Kidney (tissue), 13 donors: ENCODE measurements at regions not wholly inside any gene's neighbourhood (a gene's known extent, or its start where the extent isn't known, plus 50 kb on each side); places are given as distances from the start of the nearest gene placed in this dataset.

ENCODE experiments used
- DNase-seq, 5 donors: peaks; one replicate each; pipeline ENCODE4 v3.0.0-alpha.2; 2013 to 2020
- FAIRE-seq: peaks from 2 replicates; lab custom pipeline; 2012; peaks lifted over from hg19 to GRCh38; lab: Jason Lieb, UNC
- H3K27ac ChIP-seq, 2 donors: one replicate each; pipeline ENCODE4 v1.7.0; 2013; ENCODE audit warnings: low read depth in 2 of 2, low read length in 2 of 2, inconsistent platforms in 1 of 2
- H3K27me3 ChIP-seq: one replicate; pipeline ENCODE4 v1.7.1; 2013; ENCODE audit warnings: low read length, inconsistent platforms; ENCODE audit not compliant: control insufficient read depth, insufficient read depth
- H3K36me3 ChIP-seq, 3 donors: one replicate each; pipeline versions ENCODE4 v1.7.0 to v1.7.1; 2013; ENCODE audit warnings: low read length in 3 of 3, control low read depth in 1 of 3, inconsistent platforms in 1 of 3; ENCODE audit not compliant: insufficient read depth in 3 of 3, control insufficient read depth in 2 of 3
- H3K4me1 ChIP-seq, 3 donors: one replicate each; pipeline versions ENCODE4 v1.7.0 to v1.7.1; 2013; ENCODE audit warnings: low read length in 3 of 3, inconsistent platforms in 1 of 3, low read depth in 1 of 3; ENCODE audit not compliant: control insufficient read depth in 2 of 3, insufficient read depth in 2 of 3
- H3K4me3 ChIP-seq, 3 donors: one replicate each; pipeline versions ENCODE4 v1.7.0 to v1.8.1; 2013; ENCODE audit warnings: low read length in 3 of 3, control low read depth in 1 of 3, inconsistent platforms in 1 of 3
- H3K9ac ChIP-seq, 3 donors: one replicate each; pipeline versions ENCODE4 v1.7.0 to v1.7.1; 2013; ENCODE audit warnings: low read length in 3 of 3, control low read depth in 1 of 3, inconsistent platforms in 1 of 3
- H3K9me3 ChIP-seq, 3 donors: one replicate each; pipeline versions ENCODE4 v1.7.0 to v1.7.1; 2013; ENCODE audit warnings: low read length in 3 of 3, control low read depth in 1 of 3, inconsistent platforms in 1 of 3; ENCODE audit not compliant: control insufficient read depth in 2 of 3, insufficient read depth in 1 of 3
- intact Hi-C: fragments of 100-400 bp; cut with DNase I; formaldehyde crosslinking; loops from one replicate; pipeline ENCODE4 v1.11.1; 2022
- TF ChIP-seq, protein P1 (sequence below): IDR thresholded peaks from 3 replicates; pipeline ENCODE4 v1.5.1; 2012; ENCODE audit warnings: mild to moderate bottlenecking, moderate library complexity, borderline replicate concordance; ENCODE audit not compliant: insufficient read depth; ENCODE audit errors: extremely low read depth
- donor health status: control.
- donor health status: control.
- donor health status: control.
- donor health status: control.
- donor health status: control.
- donor health status: DM: yes; HTN: yes; CAD: no.
- donor health status: Normal renal cell carcinoma (clear cell type).

GRCh38 chr9:87433853-87434252, 63.8 kb upstream of the DAPK1 start:
- Histone ChIP-seq H3K36me3 (no peaks in the 10 kb centered on the region), H3K4me3 (no peak overlapping the region), H3K27me3 (no peaks in the 10 kb centered on the region), H3K9me3 (no peaks in the 10 kb centered on the region), H3K27ac (no peak overlapping the region), H3K9ac (no peak overlapping the region), H3K4me1 (peaks cover 0 to under 1% (median 0%) of the 10 kb centered on the region in 3 donors)
- no peak for DNase-seq
- intact Hi-C loops, result no loop called here
- TF ChIP-seq, protein P1, sequence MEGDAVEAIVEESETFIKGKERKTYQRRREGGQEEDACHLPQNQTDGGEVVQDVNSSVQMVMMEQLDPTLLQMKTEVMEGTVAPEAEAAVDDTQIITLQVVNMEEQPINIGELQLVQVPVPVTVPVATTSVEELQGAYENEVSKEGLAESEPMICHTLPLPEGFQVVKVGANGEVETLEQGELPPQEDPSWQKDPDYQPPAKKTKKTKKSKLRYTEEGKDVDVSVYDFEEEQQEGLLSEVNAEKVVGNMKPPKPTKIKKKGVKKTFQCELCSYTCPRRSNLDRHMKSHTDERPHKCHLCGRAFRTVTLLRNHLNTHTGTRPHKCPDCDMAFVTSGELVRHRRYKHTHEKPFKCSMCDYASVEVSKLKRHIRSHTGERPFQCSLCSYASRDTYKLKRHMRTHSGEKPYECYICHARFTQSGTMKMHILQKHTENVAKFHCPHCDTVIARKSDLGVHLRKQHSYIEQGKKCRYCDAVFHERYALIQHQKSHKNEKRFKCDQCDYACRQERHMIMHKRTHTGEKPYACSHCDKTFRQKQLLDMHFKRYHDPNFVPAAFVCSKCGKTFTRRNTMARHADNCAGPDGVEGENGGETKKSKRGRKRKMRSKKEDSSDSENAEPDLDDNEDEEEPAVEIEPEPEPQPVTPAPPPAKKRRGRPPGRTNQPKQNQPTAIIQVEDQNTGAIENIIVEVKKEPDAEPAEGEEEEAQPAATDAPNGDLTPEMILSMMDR, result no peak
- no peak for FAIRE-seq

DNA sequence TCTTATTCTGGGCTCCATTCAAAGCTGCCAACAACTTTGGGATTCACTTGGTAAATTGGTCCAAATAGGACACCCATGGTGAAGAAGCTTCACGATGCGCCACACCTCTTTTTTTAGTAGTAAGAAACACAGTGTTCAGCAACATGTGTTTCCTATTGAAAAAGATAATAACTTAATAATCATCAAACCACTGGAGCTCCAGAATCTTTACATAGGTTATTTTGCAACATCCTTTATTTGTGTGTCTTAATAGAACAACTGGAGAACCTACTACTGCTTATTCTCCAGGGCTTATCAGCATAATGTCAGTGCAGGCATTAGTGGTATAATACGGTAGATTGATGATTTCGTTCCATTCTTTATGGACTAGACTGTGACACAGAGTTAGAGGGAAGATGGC, 63.3 kb upstream of the DAPK1 start:
- Histone ChIP-seq H3K27ac (no peak overlapping the region), H3K36me3 (no peaks in the 10 kb centered on the region), H3K4me3 (no peak overlapping the region), H3K4me1 (no peaks in the 10 kb centered on the region), H3K27me3 (no peaks in the 10 kb centered on the region), H3K9ac (no peak overlapping the region), H3K9me3 (no peaks in the 10 kb centered on the region)
- no peak for FAIRE-seq
- DNase-seq, result no peak
- intact Hi-C loops, result no loop called here
- TF ChIP-seq, protein P1, result no peak

- no peaks in the 10 kb centered on the region for H3K4me1 ChIP-seq
- no peaks in the 10 kb centered on the region for H3K36me3 ChIP-seq
- no peaks in the 10 kb centered on the region for H3K9me3 ChIP-seq
- H3K9ac ChIP-seq, result no peak overlapping the region
- no peak overlapping the region for H3K27ac ChIP-seq
- H3K4me3 ChIP-seq, result no peak overlapping the region
- H3K27me3 ChIP-seq, result no peaks in the 10 kb centered on the region
- DNase-seq (no peak), FAIRE-seq (no peak)
- intact Hi-C loops, result no loop called here
- TF ChIP-seq, protein P1, result no peak
These were observed 62.3 kb upstream of the DAPK1 start for GRCh38 chr9:87435189-87435880.

GRCh38 chr9:87436716-87437115, 61.0 kb upstream of the DAPK1 start:
- Histone ChIP-seq H3K27me3 (no peaks in the 10 kb centered on the region), H3K4me3 (no peak overlapping the region), H3K9ac (no peak overlapping the region), H3K27ac (no peak overlapping the region), H3K4me1 (no peaks in the 10 kb centered on the region), H3K9me3 (no peaks in the 10 kb centered on the region), H3K36me3 (no peaks in the 10 kb centered on the region)
- TF ChIP-seq, protein P1, result no peak
- FAIRE-seq (no peak), DNase-seq (no peak)
- intact Hi-C loops, result no loop called here
